COLO668 (cell line): ENCODE measurements at regions not wholly inside any gene's neighbourhood (a gene's known extent, or its start where the extent isn't known, plus 50 kb on each side); places are given as distances from the start of the nearest gene placed in this dataset.
"Not testable (repeated sequence)": the region's sequence is repeated elsewhere in the genome, so short reads cannot be mapped to it uniquely, and the experiment has no call there.

Experiments used
- DNase-seq: peaks from one replicate; lab custom pipeline; 2025; ENCODE audit not compliant: unreplicated experiment; lab: John Stamatoyannopoulos, UW

DNA sequence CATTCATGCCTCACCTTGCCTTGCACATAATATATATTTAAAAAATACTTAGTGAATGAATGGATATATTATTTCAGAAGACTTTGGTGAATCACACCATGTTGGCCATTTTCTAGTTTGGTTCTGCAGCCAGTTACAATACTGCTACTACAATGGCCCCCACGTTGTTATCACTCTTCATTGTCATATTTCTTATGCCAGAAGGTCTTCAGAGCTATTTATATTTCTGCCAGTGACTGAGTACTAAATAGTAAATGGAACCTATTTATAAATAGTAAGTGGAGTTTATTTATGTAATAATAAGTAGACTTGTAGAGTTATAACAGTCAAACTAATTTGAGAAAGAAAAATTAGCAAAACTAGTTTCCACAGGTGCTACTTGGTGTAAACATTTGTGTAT, 516.6 kb upstream of the SYT4 start:
- no peak for DNase-seq

DNA sequence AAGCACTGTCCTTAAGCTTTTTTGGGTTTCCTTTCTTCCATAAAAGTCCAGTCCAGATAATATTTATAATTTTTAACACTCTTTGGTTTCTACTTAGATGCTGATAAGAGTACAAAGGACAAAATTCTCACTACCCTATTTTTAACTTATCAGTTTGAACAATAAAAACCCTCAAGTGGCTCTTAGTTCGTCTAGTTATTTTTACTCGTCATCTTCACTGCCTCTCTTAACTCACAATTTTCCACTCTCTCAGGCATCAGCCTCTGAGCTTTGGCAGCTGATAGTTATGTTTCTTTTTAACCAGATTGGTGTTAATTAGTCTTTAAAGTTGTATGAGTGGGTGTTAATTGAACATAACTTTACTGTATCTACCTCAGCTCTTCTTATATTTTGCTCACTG, 517.1 kb upstream of the SYT4 start:
- no peak for DNase-seq

DNA sequence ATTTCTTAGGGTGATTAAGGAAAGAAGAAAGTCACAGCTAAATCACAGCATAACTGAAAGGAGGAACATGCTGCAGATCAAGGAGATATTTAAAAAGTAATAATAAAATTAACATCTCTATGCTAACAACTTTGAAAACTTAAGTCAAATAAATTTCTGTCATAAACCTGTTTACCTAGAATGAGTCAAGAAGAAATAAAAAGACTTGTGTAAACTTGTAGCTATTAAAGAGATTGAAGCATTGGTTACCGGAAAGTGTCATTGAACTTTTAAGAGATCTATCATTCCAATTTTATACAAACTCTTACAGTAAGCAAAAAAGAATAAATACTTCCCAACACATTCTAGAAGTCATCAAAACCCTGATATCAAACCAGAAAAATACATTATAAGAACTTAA, 520.1 kb upstream of the SYT4 start:
- DNase-seq = no peak

DNA sequence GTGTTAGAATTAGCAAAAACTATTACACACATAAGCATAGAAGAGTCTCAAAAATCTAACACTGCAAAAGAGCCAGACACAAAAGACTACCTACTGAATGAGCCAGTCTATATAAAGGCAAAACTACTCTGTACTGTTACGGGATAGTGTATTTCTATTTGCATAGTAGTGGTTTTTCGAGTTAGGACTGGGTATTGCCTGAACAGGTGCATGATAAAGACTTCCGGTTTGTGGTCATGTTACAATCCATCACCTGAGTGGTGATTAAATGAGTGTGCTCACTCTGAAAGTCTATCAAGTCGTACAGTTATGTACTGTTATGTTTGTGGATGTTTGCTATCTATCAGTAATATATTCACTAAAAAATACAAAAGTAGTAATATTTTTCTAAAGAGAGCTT, 523.3 kb upstream of the SYT4 start:
- DNase-seq = peak; percentile 32

DNA sequence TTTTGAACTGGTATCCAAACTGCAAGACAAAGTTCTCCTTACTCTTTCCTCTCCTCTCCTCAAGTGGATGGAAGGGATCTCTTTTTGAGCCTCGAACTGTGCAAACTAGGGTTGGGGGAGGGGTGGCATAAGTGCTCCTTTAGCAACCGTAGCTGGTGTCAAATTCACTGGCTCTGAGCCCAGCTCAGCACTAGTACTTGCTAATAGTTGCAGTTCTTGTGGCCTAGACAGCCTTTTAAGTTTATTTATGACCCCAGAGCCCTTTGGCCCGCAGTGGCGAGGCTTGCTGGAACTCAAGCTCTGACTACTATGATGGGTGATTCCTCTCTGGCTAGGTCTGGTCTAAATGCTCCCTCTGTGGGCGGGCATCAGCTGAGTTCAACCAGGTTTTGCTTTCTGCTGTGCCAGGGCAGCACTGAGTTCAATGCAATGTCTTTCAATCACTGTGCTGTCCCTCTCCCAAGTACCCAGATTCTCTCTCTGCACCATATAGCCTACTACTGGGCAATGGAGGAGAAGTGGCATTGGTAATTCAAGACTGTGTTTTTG, 528.4 kb upstream of the SYT4 start:
- DNase-seq = peak; percentile 37

DNA sequence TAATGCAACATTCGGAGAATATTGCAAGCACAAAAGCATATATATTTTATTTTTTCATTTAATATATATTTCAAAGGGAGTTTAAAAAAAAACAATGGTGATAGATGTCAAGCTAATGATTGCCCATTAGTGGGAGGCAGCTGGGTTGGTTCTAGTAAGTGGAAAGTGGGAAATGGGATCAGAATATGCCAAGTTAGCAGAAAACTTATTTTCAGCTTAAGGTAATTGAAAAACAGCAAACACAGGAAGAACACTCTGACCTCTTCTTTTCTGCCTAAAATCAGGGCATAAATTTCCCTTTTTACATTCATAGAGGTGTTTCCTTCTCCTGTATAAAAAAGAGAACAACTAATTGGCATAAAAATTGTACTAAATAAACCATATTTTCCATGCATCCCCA, 535.3 kb upstream of the SYT4 start:
- no peak for DNase-seq

DNA sequence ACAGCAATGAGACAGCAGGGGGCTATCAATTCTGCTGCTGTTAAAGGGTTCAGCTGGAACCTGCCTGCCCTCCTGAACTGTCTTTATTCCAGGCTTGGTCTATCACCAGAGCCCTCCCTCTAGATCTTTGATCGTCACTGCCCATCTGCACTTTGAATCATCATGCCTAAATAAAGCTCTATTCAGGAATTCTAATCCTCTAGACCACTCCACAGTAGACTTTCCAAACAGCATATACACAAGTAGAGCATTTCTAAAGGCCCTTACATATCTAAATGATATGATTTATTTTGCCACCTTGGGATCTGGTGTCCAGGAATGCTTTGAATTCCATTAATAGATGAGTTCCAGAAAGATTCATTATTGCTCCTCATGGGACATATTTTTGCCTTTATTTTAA, 542.1 kb upstream of the SYT4 start:
- DNase-seq = no peak

DNA sequence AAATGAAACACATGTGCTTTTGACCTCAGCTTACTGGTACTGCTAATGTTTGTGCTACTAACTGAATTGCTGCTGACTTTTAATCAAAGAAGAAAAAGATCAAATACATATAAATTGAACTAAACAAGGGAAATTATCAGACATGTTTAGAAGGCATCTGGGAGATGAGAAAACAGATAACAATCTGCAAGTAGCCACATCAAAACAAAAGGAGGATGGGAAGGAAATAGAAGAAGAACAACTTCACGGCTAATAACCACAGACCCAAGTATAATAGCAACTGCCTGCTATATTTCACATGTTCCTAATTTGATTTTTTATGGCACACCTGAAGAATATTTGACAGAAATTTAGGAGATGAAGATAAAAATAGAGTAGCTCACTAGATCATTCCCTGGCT, 542.6 kb upstream of the SYT4 start:
- no peak for DNase-seq

DNA sequence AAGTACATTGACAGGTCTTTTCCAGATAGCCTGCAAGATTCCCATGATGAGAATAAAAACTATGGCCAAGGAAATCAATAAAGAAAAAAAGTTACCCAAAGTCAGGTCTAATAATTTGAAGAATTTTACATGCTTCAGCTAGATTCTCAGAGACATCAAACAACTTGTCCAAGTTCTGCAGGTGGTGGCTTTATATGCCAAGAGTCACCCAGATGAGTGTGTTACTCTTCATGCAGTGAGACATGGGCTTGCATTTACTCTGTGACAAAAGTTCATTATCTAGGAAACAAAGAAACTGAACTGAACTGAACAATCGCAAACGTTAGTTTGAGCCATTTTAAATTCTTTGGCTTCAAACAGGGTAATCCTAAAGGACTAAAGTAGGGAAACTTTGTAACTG, 548.5 kb upstream of the SYT4 start:
- DNase-seq = no peak

DNA sequence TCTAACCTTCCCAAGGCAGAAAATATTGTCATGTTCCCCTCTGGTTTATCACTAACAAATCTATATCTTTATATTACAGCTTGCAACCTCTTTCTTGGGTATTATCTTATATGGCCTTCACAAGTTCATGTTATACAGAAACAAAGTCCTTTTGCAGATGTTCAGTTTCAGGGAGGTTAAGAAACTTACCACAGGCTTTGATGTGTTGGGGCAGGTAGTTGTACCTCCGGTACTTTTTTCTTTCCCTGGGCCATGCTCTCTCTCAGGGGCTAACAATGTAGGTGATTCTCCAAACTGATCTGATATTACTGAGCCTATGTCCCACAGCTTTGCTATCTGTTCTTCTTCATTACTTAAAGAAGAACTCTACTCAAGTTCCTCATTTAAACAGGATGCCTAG, 548.9 kb upstream of the SYT4 start:
- DNase-seq = no peak

DNA sequence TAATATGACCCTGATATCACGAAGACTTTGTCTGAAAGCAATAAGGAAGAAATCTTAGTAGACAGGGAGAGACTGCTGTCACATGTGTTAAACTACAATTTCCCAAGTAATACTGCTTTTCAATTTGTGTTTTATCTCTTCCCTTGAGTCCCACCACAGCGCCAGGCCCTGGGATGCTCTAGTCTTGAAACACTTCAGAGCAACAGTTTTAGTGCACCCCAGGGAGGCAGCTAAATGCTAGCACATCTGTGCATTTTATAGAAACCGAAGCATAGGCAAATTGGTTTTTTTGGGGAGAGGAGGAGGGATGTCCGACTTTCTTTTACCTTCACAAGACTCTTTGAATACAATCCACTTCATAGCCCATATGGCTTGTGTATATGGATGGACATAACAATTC, 550.0 kb upstream of the SYT4 start:
- no peak for DNase-seq

DNA sequence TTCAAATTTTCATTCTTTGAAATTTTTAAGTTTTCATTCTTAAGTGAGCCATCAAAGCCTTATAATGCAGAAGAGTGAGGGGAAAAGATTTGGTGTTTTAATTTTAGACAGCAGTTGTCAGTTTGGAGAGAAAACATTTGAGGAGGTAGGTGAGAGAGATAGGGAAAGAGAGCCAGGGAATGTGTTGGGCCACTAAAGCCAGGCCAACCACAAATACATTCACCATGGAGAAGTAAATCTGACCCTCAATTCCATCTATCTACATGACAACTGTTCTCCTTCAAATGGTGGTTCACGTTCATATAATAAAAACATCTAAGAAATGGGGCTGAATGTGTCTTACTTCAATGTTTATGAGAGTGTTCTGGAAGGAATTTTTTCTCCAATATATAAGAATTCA, 553.0 kb upstream of the SYT4 start:
- no peak for DNase-seq

DNA sequence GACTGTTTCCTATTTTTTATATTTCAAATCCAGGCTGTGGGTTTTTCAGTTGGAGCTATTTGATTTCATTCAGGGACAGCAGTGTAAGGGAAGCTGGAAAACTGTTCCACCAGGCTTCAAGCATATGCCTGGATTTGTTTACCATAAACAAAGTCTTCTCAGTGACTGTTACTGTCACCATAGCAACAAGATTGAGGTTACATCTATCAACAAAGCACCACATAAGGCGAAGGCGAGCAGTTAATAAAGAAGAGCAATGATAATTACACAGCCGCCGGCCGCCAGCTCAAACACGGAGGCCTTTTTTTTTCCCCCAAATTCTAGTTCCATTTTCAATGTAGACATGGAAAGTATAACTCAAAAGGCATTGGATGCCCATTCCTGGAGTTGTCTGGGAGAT, 553.7 kb upstream of the SYT4 start:
- DNase-seq = peak; percentile 28

DNA sequence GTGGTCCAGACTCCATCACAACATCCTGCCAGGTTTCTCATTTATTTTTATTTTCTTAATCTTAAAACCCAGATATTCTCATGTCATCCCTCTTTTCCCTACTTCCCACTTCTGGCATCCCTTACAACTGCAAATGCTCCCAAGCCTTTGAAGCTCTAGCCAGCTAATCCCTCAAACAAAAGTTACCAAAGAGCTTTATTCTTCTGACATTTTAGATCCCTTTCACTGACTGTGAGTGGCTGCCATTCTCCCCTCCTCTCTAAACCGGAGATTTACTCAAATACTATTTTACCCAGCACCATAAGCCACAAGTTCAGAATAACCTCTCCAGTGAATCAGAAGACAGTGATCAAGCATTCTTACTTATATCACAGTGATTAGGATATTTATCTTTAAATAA, 569.0 kb upstream of the SYT4 start:
- no peak for DNase-seq

DNA sequence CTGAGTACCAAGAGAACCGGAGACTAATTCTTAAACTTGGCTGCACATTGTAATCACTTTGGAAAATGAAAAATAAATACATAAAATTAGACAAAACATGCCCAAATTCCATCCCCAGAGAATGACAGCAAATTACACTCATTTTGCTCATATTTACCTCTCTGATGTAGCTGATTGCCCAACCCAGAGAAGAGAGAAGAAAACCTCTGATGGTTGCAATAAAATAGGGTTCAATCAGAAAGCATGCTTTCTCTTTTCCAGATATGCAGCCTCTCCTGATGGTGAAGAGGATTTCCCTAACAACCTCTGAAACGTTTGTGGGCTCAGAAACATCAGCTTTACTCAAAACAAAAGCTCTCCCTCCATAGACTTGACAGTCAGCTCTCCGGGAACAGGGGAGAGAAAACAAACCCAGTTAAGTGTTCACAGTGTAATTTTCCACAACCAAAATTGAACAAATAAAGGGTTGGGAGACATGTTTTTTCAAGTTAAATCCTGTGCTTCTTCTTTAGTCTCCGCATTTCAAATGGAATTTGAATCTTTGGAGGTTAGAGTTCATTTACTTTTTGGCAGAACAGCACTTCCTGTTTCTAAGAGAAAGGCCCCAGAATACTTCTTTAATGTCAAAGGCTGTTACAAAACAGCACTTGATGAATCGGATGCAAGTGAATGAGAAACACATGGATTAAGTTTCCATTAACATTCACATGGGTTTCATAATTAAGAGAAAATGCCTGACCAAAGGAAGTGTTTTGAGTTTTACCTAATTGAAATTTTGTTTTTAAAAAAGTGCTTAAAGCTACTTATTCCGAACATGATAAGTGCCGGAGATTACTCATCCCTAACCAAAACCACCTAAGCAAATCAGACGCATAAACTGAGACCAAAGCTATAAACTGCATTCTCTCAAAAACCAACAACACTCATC, 570.1 kb upstream of the SYT4 start:
- DNase-seq = no peak

DNA sequence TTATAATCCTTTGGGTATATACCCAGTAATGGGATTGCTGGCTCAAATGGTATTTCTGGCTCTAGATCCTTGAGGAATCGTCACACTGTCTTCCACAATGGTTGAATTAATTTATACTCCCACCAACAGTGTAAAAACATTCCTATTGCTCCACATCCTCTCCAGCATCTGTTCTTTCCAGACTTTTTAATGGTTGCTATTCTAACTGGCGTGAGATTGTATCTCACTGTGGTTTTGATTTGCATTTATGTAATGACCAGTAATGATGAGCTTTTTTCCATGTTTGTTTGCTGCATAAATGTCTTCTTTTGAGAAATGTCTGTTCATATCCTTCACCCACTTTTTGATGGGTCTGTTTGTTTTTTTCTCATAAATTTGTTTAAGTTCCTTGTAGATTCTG, 572.5 kb upstream of the SYT4 start:
- not testable (repeated sequence) for DNase-seq

DNA sequence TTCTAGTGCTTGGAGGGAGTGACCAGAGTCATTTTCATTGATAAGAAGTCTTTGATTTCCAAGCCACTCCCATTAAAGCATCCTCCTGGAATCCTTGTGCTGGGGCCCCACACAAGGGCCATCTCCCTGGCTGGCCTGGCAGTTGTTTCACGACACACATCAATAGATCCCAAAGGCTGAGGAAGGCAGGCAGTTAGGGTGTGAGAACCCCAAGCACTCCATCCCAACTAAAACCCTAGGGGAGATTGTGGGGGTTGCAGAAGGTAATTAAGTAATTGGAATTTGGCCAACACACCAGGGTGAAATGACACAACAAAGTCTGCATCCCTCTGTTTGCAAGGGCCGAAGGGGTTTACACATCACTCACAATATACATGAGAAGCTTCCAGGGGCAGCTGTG, 578.1 kb upstream of the SYT4 start:
- DNase-seq = no peak

DNA sequence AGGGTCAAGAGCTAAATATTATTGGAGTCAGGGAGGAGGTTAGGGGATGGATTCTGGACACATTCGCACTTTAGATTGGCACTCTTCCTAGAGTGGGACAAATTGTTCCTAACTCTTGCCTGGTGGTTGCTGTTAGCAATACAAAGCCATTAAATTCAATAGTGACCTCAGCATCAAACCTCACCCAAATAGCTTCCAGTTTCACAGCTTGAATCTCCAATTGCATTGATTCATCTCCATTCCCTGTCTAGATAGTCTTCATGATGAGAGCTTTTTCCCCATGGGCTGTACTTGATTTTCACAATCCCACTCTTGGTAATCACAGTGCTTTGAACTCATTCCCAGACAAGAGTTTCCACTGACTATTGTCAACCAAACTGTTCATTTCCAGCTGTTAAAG, 585.9 kb upstream of the SYT4 start:
- DNase-seq = no peak

DNA sequence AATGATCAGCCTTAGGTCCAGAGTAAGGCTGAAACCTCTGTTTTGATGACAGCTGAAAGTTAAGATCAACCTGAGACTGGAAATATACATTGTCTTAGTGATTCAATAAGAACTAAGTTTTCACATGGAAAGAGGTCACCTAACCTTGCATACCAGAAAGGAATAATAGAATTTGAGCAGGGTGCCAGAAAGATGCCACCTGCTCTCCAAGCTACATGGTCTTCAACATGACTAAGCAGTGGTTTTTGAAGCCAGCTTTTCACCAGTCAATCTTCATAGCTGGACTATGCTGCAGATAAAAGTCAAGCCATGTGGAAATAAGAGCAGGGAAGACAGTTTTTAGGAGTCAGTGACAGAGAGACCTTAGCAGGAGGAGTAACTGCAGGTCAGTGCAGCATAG, 589.4 kb upstream of the SYT4 start:
- no peak for DNase-seq

DNA sequence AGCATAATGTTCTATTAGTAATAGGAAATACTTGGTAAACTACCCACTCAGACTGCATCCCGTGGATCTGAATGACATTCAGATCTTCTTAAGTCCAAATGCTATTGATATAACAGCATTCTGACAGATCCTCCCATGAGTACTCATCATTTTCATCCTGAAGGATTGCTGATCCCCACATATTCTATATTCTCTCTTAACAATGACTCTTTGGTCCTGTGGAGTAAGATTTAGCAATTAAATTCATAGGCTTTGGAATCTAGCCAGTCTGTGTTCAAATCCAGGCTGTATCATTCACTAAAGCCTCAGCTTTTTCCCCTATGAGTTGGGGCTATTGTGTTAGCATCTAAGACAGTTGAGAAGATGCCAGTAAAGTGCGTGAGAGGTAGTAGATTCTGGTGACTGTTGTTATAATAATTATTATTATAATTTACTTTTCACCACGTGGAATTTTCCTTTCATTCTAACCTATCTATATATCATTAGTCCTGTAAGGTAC, 591.3 kb upstream of the SYT4 start:
- no peak for DNase-seq

DNA sequence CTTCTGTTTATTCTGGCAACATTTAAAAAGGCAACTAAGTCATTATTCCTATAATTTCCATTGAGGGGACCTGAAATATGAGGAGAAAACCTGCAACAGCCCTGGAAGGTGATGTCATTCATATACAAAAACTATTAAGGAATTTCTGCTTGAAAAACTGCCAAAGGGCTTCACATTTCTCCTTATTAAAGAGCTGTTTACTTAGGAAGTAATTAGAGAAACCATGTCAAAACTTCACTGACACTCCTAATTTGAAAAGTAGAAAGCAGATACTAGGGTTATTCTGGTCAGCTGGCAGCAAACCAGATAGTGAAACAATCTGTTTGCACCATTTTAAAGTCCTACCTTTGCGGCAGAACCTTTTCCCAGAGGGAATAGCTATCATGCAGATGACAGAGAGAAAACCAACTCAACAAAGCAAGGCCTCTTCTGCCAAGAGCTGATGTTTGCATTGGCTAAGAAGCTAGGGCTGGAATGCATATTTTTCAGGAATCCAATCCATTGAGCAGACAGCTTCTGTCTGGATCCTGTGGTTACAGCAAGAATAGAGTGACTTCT, 592.2 kb upstream of the SYT4 start:
- DNase-seq = no peak

DNA sequence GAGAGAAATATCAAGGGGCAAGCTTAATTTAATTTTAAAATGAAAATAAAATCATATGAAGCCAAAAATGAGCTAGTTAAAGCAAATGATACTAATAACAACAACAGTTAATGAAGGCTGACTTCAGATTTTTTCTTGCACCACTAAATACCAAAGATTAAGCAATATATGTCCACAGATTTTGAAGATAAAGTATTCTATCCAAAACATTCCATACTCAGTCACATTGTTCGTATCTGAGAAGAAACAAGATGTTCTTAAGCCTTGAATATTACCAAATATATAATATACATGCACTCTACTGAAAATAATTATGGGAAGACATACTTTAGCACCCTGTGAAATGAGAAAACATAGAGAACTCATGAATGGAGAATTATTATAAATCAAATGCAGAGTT, 593.3 kb upstream of the SYT4 start:
- no peak for DNase-seq
